SJSA1 (cell line): ENCODE measurements at regions not wholly inside any gene's neighbourhood (a gene's known extent, or its start where the extent isn't known, plus 50 kb on each side); places are given as distances from the start of the nearest gene placed in this dataset.

Source experiments
- DNase-seq, 2 experiments: peaks; one replicate each; pipeline ENCODE4 v3.0.0-alpha.2; 2015 to 2020; ENCODE audit warnings: low spot score in 2 of 2, low read depth in 1 of 2
- H3K27ac ChIP-seq: fragments of 250-450 bp; sonication (Bioruptor Pico); 2 replicates; pipeline ENCODE4 v1.5.1; 2020; ENCODE audit warnings: mild to moderate bottlenecking, moderate library complexity
- H3K27me3 ChIP-seq: fragments of 250-450 bp; sonication (Bioruptor Pico); replicated peaks from 2 replicates; pipeline ENCODE4 v1.5.1; 2020; ENCODE audit warnings: mild to moderate bottlenecking, moderate library complexity
- H3K36me3 ChIP-seq: fragments of 250-450 bp; sonication (Bioruptor Pico); 2 replicates; pipeline ENCODE4 v1.5.1; 2020; ENCODE audit warnings: mild to moderate bottlenecking
- H3K4me1 ChIP-seq: fragments of 250-450 bp; sonication (Bioruptor Pico); replicated peaks from 2 replicates; pipeline ENCODE4 v1.6.1; 2021; ENCODE audit warnings: mild to moderate bottlenecking
- H3K4me3 ChIP-seq: fragments of 250-450 bp; sonication (Bioruptor Pico); 2 replicates; pipeline ENCODE4 v1.5.1; 2020; ENCODE audit warnings: mild to moderate bottlenecking
- H3K9me3 ChIP-seq: fragments of 250-450 bp; sonication (Bioruptor Pico); replicated peaks from 2 replicates; pipeline ENCODE4 v1.5.1; 2020; ENCODE audit warnings: mild to moderate bottlenecking

DNA sequence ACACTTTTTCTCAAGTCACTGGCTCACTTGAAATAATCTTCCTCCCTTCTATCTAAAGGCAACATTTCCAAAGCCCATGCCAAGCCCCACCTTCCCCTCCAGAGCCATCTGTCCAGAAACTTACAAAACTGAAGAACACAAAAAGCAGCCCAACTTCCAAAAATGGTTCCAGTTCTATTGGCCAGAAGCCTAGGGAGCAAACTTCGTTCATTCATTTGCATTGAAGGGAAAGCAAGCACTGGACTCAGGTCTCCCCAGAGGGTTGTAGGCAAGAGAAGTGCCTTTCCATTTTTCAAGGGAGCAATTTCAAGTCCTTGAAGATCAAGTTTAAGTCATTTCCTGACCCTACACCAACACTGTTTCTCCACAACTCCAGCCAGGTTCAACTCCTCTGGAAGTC, 585.0 kb downstream of the BCL11A start:
- Histone ChIP-seq H3K4me1 (no peaks in the 10 kb centered on the region), H3K36me3 (no peaks in the 10 kb centered on the region), H3K9me3 (no peaks in the 10 kb centered on the region), H3K4me3 (no peak overlapping the region), H3K27me3 (no peaks in the 10 kb centered on the region), H3K27ac (no peak overlapping the region)
- DNase-seq = no peak

DNA sequence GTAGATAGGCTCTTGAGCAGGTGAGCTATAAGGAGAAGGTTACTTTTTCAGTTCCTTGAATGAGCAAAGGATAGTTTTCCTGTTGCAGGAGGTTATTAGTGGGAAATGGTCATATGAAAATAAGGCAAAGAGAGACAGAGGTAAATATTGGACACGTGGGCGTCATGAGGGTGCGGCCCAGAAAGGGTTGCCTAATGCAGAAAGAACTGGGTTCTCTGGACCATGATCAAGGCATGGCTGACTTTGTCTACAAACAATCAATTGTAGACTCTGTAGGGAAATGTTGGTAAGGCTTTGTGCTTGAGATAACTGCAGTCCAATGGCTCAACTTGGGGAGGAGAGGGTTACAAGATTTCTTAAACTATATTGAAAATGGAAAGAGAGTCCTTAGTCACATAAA, 585.8 kb downstream of the BCL11A start:
- Histone ChIP-seq H3K27ac (no peak overlapping the region), H3K4me3 (no peak overlapping the region), H3K27me3 (no peaks in the 10 kb centered on the region), H3K36me3 (no peaks in the 10 kb centered on the region), H3K4me1 (no peaks in the 10 kb centered on the region), H3K9me3 (no peaks in the 10 kb centered on the region)
- no peak for DNase-seq

DNA sequence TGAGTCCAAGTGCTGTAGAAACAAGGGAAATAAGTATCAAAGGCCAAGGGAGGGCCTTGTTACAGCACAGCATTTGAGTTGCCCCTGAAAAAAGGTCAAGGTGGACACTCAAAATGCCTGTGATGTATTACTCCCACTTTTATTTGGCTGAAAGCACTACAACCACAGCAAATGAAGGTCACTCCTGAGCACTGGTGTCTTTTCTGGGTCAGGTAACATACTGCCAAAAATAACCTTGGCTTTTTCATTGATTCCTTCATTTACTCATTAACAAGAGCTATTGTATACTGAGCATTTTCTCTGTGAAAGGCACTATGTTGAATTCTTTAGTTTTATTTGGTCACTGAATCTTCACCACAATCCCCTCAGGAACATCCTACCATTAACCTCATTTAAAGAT, 590.3 kb downstream of the BCL11A start:
- Histone ChIP-seq H3K9me3 (no peaks in the 10 kb centered on the region), H3K4me3 (no peak overlapping the region), H3K27me3 (0 out of 2 replicates have a peak, but pooled peaks cover 2% of the 10 kb centered on the region), H3K27ac (no peak overlapping the region), H3K36me3 (no peaks in the 10 kb centered on the region), H3K4me1 (no peaks in the 10 kb centered on the region)
- no peak for DNase-seq

- Histone ChIP-seq H3K27ac (no peak overlapping the region), H3K4me3 (no peak overlapping the region), H3K9me3 (no peaks in the 10 kb centered on the region), H3K27me3 (0 out of 2 replicates have a peak, but pooled peaks cover 2% of the 10 kb centered on the region), H3K4me1 (no peaks in the 10 kb centered on the region), H3K36me3 (no peaks in the 10 kb centered on the region)
- DNase-seq = no peak
Measured at GRCh38 chr2:59961746-59962145, 591.7 kb downstream of the BCL11A start.

DNA sequence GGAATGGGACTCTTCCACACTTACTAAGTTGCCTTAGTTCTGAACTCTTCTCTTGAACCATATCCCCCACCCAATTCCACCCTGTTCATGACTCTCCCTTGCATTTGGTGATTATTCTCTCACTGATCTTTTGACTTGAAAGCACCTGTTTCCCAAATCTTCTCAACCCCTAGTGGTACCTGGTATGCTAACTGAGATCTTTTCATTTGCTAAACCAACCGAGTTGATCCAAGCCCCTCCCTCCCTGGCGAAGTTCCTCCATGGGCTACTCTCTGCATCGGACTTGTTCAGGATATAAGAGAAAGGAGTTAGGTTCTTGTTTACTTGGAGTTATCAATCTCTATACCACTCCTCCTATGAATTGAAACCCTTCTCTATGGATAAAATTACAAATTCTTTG, 593.5 kb downstream of the BCL11A start:
- Histone ChIP-seq H3K4me1 (no peaks in the 10 kb centered on the region), H3K36me3 (no peaks in the 10 kb centered on the region), H3K27ac (no peak overlapping the region), H3K9me3 (no peaks in the 10 kb centered on the region), H3K27me3 (0 out of 2 replicates have a peak, but pooled peaks cover 2% of the 10 kb centered on the region), H3K4me3 (no peak overlapping the region)
- DNase-seq = no peak

DNA sequence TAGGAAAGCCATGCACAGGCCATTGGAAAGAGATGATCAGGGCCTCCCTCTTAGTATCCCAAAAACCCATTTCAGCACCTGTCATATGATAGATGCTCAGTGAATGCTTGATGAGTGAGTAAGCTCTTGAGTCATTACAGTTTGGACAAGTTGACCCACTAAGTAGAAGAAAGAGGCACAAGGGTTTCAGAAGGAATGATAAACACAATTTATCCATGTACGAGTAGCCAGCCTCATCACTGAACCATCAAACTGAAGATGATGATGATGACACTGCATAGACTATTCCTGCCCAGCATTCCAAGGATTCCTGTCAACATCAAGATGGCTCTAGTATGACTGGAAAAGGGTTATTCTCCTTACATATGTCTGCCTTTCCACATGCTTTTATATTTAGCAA, 596.0 kb downstream of the BCL11A start:
- DNase-seq = no peak
- no peak overlapping the region for H3K27ac ChIP-seq

DNA sequence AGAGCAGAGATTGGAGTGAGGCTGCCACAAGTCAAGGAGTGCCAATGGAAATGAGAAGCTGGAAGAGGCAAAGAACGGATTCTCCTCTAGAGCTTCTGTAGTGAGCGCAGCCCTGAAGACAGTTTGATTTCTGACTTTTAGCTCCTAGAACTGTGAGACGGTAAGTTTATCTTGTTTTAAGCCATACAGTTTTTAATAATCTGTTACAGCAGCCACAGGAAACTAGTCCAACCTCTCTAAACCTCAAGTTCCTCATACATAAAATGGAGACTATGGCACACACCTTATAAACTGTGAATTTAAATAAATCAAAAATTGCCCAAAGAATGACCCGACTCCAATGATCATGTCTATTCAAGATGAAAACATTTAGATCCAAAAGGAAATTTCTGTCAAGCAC, 596.5 kb downstream of the BCL11A start:
- no peak overlapping the region for H3K4me3 ChIP-seq
- no peaks in the 10 kb centered on the region for H3K4me1 ChIP-seq
- H3K9me3 ChIP-seq = no peaks in the 10 kb centered on the region
- DNase-seq = no peak
- no peak overlapping the region for H3K27ac ChIP-seq
- no peaks in the 10 kb centered on the region for H3K36me3 ChIP-seq
- 0 out of 2 replicates have a peak, but pooled peaks cover 4% of the 10 kb centered on the region for H3K27me3 ChIP-seq

More for the DNA sequence above, 596.0 kb downstream of the BCL11A start:
- Histone ChIP-seq H3K36me3 (no peaks in the 10 kb centered on the region), H3K4me3 (no peak overlapping the region), H3K27me3 (0 out of 2 replicates have a peak, but pooled peaks cover 2% of the 10 kb centered on the region), H3K9me3 (no peaks in the 10 kb centered on the region), H3K4me1 (no peaks in the 10 kb centered on the region)

GRCh38 chr2:59947917-59948541, 605.4 kb downstream of the BCL11A start:
- H3K36me3 ChIP-seq = no peaks in the 10 kb centered on the region
- no peaks in the 10 kb centered on the region for H3K4me1 ChIP-seq
- no peak overlapping the region for H3K27ac ChIP-seq
- 0 out of 2 replicates have a peak, but pooled peaks cover 2% of the 10 kb centered on the region for H3K27me3 ChIP-seq
- no peak for DNase-seq
- no peaks in the 10 kb centered on the region for H3K9me3 ChIP-seq
- H3K4me3 ChIP-seq = no peak overlapping the region

DNA sequence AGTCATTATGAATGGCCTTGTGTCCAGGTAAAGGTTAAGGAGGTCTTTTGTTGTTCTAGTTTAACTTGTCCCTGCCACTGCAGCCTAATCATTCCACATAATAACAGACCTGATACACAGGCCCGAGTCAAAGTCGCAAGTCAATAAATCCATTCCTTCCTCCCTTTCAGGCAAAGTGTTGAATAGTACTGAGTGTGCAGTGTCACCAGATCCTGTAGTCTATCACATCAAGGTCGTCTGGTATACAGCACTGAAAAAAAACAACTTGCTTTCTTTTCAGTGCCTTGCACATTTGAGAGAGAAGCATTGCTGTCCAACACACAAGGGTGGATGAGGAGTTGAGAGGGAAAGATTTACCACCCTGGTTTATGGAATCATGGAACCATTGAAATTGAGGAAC, 606.2 kb downstream of the BCL11A start:
- Histone ChIP-seq H3K4me1 (no peaks in the 10 kb centered on the region), H3K27me3 (0 out of 2 replicates have a peak, but pooled peaks cover under 1% of the 10 kb centered on the region), H3K4me3 (no peak overlapping the region), H3K27ac (no peak overlapping the region), H3K9me3 (no peaks in the 10 kb centered on the region), H3K36me3 (no peaks in the 10 kb centered on the region)
- no peak for DNase-seq

- no peak overlapping the region for H3K4me3 ChIP-seq
- no peak overlapping the region for H3K27ac ChIP-seq
- H3K9me3 ChIP-seq = no peaks in the 10 kb centered on the region
- H3K27me3 ChIP-seq = no peaks in the 10 kb centered on the region
- no peaks in the 10 kb centered on the region for H3K4me1 ChIP-seq
- no peaks in the 10 kb centered on the region for H3K36me3 ChIP-seq
- no peak for DNase-seq
Measured at GRCh38 chr2:59939236-59939635, 614.2 kb downstream of the BCL11A start.

DNA sequence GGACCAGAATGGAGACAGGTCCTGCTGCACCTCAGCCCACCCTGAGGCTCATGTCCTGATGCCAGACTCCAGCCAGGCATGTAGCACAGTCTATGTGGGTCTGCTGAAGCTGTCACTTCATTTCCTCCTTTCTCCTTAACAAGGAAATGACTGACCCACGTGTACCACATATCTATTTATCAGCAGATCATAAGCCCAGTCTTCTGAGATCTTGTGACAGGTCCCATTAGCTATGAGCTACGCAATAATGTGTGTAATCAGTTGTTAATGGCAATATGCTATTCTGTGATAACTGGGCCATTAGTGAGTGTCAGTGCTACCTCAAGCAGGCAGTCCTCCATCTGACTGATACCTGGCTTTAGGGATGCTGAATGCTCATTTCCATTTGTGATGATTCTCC, 615.3 kb downstream of the BCL11A start:
- H3K4me3 ChIP-seq = no peak overlapping the region
- no peaks in the 10 kb centered on the region for H3K9me3 ChIP-seq
- H3K27ac ChIP-seq = no peak overlapping the region
- H3K4me1 ChIP-seq = no peaks in the 10 kb centered on the region
- no peak for DNase-seq
- no peaks in the 10 kb centered on the region for H3K27me3 ChIP-seq
- no peaks in the 10 kb centered on the region for H3K36me3 ChIP-seq

GRCh38 chr2:59936048-59936447, 617.4 kb downstream of the BCL11A start:
- no peak for DNase-seq
- no peak overlapping the region for H3K4me3 ChIP-seq
- H3K27me3 ChIP-seq = no peaks in the 10 kb centered on the region
- no peaks in the 10 kb centered on the region for H3K4me1 ChIP-seq
- H3K36me3 ChIP-seq = no peaks in the 10 kb centered on the region
- H3K9me3 ChIP-seq = no peaks in the 10 kb centered on the region
- H3K27ac ChIP-seq = no peak overlapping the region

GRCh38 chr2:59935005-59935404, 618.4 kb downstream of the BCL11A start:
- no peak overlapping the region for H3K4me3 ChIP-seq
- DNase-seq = no peak
- no peaks in the 10 kb centered on the region for H3K27me3 ChIP-seq
- H3K36me3 ChIP-seq = no peaks in the 10 kb centered on the region
- no peak overlapping the region for H3K27ac ChIP-seq
- H3K9me3 ChIP-seq = no peaks in the 10 kb centered on the region
- H3K4me1 ChIP-seq = no peaks in the 10 kb centered on the region

GRCh38 chr2:59933948-59934347, 619.5 kb downstream of the BCL11A start:
- Histone ChIP-seq H3K4me3 (no peak overlapping the region), H3K9me3 (no peaks in the 10 kb centered on the region), H3K27me3 (no peaks in the 10 kb centered on the region), H3K27ac (no peak overlapping the region), H3K36me3 (no peaks in the 10 kb centered on the region), H3K4me1 (no peaks in the 10 kb centered on the region)
- DNase-seq = no peak

GRCh38 chr2:59932341-59932740, 621.1 kb downstream of the BCL11A start:
- H3K36me3 ChIP-seq = no peaks in the 10 kb centered on the region
- H3K9me3 ChIP-seq = no peaks in the 10 kb centered on the region
- DNase-seq = no peak
- no peak overlapping the region for H3K4me3 ChIP-seq
- H3K27ac ChIP-seq = no peak overlapping the region
- no peaks in the 10 kb centered on the region for H3K27me3 ChIP-seq
- H3K4me1 ChIP-seq = no peaks in the 10 kb centered on the region
